GM18861 (cell line): ENCODE measurements at regions not wholly inside any gene's neighbourhood (a gene's known extent, or its start where the extent isn't known, plus 50 kb on each side); places are given as distances from the start of the nearest gene placed in this dataset.

ENCODE experiments used
- ATAC-seq: cut with Tn5 transposase; IDR thresholded peaks from one replicate; pipeline ENCODE4 v1.9.1; 2021; ENCODE audit not compliant: unreplicated experiment

GRCh38 chr4:165716472-165716871 lies 156.6 kb upstream of the TLL1 start:
- no peak for ATAC-seq

GRCh38 chr4:165718660-165719059 lies 154.4 kb upstream of the TLL1 start:
- no peak for ATAC-seq

DNA sequence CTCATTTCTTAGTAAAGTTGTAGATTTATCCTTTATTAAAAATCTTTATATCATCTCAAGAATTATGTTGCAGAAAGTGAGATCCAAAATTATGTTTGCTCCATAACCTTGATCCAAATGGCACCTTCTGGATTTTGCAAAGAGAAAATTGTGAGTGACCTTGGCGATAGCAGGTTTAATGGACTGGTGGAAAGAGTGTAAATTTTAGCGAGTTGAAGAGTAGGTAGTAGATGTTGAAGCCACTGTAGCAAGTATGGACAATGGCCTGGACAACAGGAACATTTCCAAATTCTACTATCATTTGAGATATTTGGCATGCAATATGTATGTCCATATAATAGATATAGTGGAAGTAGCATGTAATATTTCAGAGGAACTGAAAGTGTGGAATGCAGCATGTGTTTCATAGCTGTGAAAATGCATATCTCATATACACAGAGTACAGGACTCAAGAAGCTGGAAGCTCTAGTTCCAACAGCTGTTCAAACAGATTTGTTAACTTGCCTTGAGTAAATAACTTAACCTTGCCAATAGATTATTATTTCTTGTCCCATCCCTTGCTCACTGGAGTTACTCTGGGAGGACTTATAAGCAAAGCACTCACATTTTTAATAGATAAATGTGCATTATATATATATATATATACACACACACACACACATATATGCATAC lies 152.5 kb upstream of the TLL1 start:
- no peak for ATAC-seq

GRCh38 chr4:165721815-165722214 lies 151.2 kb upstream of the TLL1 start:
- ATAC-seq = no peak

DNA sequence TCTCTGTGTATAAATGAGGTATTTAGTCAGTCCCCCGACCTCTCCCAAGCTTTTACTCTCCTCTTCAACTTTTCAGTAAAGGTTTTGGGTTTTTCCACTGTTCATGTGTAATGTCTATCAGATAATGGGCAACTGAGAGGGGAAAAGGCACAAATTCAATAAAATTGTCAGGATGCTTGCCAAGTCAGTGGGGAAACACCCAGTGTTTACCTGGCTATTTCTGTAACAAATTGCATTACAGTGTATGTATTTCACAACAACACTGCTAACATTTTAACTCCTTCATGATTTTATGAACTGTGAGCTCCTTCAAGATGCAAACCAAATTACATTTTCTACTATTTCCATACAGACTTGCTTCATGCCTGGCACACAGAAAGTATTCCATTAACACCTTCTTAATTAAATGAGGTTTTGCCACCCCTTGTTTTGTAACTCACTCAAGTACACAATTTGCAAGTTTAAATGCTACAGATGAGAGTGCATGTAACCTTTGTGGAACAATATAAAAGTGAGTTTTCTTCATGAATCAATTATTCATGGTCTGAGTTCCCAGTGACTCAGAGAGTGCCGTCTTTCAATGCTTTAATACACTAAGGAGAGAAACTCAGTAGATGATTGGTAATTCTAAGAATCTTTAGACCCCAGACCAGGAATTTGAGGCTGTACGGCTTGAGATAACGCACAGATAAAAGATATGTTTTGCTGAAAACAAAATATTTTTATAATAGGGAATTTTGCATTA lies 149.8 kb upstream of the TLL1 start:
- ATAC-seq = no peak

DNA sequence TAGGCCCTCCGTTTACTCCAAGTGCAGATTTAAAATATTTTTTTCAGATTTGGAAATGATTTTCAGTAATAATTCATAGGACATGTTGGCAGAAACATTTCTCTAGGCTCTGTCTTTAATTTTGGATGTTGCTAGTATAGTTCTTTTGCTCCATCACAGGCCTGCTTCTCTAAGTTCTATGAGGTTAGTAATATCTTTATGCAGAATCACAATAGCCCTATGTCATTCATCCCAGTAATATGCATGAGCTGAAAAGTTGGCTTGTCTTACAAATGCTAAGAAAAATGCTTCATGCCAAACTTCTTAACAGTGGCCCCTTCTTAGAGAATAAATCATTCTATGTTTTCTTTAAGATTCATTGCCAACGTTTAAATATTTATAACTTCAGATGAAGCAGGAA lies 148.3 kb upstream of the TLL1 start:
- ATAC-seq = no peak

GRCh38 chr4:165725352-165725751 lies 147.7 kb upstream of the TLL1 start:
- ATAC-seq = no peak

DNA sequence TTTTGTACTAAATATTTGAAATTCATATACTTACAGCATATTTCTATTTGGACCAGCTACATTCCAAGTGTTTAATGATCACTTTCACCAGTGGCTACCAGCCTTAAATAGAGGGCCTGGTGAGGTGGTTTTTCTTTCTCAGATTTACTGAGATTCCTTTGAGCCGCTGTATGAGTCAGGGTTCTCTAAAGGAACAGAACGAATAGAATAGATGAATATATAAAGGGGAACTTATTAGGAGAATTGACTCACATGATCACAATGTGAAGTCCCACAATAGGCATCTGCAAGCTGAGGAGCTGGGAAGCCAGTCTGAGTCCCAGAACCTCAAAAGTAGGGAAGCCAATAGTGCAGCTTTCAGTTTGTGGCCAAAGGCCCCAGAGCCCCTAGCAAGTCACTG lies 146.2 kb upstream of the TLL1 start:
- ATAC-seq = no peak

DNA sequence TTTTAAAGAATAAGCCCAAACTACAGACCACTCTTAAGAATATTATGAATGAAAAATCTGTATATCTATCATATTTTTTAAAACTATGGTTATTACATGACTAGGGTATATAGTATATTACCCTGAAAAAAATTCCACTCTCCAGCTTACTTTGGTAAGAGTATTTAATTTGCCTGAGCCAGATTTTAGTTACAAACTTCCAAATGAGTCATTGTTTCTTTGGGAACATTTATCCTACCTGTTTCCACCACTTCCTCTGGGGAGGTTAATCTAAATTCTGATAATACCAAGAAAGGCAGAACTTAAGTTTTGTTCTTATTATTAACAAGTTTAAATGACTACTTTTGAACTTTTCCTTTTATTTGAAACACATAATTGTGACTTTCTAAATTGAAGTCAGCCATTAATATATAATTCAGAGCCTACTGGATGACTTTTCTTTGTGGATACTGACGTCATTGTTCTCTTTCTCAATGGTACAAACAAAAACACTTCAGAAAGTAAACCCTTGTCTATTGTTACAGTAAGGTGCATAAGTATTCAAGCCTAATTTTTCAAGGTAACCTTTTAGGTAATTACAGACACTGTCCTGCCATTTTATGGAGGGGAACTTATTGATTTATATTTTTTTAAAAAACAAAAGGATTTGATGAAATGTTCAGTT lies 135.6 kb upstream of the TLL1 start:
- ATAC-seq = no peak

DNA sequence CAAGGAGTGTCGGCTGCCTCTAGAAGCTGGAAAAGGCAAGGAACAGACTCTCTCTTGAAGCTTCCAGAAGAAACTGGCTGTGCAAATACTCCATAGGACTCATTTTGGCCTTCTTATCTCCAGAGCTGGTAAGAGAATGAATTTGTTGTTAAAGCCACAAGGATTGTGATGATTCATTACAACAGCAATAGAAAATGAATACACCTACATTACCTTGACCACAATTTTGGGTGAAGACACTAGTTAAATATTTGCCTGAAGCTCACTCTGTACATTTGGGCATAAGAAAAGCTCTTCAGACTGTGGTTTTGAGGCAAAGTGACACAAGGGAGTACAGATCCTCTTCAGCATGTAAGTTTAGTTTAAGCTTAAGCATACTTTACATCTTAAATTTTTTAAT lies 134.5 kb upstream of the TLL1 start:
- peak; percentile 89 for ATAC-seq

DNA sequence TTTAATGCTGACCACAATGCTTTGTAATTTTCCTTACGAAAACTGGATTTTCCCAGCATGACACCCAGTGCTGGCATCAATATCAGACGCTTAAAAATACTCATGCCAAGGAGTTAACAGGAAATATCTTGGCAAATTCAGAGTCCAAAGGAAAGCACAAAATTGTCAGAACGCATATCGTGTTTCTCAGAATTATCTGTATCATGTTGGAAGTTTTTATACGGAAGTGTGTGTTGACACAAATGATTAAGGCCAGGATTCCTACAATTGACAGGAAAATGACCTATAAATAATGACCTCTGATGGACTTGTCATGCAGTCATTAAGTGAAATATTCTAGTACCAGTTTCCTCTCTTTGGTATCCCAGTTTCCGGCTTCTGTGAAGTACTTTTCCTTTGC lies 132.1 kb upstream of the TLL1 start:
- ATAC-seq = no peak

DNA sequence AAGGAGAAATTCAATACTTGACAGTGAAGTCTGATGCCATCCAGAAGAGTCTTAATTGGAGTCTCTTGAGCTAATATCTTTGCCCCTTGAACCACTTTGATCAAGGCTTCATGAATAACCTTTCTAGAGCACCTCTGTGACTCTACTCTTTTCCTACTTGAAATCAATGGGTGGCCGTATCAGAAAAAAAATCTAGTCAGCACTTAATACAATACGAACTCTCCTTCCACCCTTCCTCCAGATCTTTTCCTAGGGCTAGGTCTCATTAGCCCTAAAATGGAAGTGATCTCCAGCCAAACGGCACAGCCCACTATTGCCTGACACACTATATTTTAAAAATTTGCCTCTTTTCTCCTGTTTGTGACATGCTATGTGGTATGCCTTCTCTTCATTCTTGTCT lies 129.6 kb upstream of the TLL1 start:
- ATAC-seq = no peak

DNA sequence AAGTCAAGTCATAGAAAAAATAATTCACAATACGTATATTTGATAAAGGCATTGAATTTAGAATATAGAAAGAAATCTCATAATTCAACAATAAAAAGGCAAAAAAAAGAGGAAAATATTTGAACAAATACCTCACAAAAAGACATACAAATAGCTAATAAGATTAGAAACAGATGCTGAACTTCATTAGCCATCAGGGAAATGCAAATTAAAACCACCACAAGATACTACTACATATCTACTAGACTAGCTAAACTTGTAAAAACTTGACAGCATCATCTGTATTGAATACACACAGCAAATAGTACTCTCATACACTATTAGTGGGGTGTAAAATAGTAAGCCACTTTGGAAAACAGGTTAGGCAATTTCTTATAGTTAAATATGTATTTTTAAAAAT lies 128.7 kb upstream of the TLL1 start:
- no peak for ATAC-seq

DNA sequence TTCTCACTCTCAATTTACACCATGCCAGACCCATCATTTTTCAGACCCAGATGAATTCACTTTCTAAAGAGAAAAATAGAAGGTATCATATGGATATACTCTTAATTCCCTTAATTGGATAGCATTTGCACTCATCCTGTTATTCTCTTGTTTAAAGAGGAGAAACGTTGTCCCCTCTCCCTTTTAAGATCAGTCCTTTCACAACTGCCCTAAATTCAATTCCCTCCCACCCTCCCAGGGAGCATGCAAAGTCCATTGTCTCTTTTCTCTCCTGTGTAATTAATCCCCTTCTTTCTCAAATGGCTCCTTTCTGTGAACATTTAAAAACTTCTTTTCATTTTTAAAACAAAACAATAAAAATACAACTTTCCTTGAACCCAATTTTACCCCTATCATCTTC lies 124.7 kb upstream of the TLL1 start:
- no peak for ATAC-seq

- ATAC-seq = no peak
Measured at GRCh38 chr4:165751882-165752281, 121.2 kb upstream of the TLL1 start.

GRCh38 chr4:165754664-165755063 lies 118.4 kb upstream of the TLL1 start:
- ATAC-seq = no peak

GRCh38 chr4:165756836-165757235 lies 116.2 kb upstream of the TLL1 start:
- ATAC-seq = no peak

DNA sequence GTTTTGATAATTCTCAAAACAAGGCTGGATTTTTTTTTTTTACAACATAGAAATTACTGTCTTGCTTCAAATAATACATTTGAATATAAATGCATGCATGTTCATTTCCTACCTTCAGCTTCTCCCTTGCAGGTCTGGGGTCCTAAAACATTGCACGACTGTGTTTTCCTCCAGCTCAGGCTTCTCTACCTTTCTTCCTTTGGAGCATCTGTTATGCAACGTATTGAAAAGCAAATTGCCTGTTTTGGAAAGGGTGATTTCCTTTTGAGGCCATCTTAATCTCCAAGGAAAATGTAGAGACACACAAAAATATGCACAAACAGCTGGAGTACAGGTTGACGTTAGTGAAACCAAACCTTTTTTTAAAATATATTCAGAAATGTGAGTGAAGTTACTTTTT lies 115.6 kb upstream of the TLL1 start:
- ATAC-seq = no peak

DNA sequence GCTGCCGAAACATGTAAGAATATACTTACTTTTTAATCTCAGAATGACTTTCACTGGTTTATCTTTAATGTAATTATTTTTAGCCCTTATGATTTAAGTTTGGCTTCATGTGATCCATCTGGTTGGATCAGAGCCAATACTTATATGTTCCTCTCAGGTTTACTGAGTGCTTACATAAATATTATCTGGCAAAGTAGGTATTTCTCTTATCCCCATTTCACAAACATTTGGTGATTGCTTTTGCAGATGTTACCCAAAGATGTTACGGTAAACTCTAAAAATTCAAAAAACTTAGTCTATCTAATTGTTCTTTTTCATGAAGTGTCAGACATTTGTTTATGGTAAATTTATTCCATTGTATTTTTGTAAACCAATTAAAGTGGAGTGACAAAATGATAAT lies 115.0 kb upstream of the TLL1 start:
- ATAC-seq = no peak

DNA sequence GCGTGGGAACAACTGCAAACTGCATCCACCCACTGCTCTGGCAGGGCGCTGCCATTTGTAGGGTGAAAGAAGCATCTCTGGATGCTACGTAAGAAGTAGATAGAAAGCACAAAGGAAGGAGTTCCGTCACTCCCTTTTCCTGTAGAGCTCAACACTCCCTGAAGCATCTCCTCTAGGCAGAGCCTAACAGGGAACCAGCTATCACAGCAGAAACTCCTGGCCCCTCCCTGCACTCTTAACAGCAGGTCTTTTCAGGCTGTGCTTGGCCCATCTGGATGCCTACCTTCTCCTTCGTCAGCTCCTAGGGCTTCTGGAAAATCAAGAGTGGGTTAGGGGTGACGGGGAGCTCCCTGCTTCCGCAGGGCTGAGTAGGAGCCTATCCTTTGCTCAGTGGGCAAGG lies 112.9 kb upstream of the TLL1 start:
- ATAC-seq = no peak

DNA sequence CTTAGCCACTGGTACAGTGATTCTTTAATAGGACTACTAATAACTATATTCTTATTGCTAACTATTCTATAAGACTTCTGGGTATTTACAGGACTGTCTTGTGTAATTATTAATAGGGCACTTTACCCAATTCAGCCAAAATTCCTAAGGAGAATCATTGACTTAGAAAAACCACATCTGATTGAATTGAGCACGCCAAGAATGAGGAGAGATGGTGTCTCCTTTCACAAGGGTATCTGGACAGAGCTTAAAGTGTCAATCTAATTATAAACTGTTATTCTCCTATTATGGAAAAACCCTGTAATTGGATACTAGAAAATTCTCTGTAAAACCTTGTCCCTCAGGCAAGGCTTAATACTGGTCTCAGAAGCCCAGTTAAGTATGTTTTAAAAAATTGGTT lies 111.1 kb upstream of the TLL1 start:
- ATAC-seq = no peak

DNA sequence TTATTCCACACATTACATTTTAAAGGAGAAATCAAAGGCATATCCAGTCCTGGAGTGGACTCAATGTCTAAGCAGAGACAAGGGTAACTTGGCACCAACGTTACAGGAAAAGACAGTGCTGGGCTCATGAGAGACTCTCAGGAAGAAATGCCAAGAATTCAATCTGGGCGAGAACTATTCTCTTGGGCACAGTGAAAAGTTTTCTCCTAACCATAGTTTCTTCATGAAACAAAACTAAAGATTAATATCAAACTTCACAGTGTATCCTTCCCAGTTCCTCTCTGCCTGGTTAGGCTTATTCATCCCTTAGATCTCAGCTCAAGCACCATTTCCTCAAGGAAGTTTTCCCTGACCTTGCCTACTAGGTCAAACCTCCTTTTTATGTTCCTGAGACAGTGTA lies 109.4 kb upstream of the TLL1 start:
- ATAC-seq = no peak
